ENCODE measurements at regions not wholly inside any gene's neighbourhood (a gene's known extent, or its start where the extent isn't known, plus 50 kb on each side); places are given as distances from the start of the nearest gene placed in this dataset.

DNA sequence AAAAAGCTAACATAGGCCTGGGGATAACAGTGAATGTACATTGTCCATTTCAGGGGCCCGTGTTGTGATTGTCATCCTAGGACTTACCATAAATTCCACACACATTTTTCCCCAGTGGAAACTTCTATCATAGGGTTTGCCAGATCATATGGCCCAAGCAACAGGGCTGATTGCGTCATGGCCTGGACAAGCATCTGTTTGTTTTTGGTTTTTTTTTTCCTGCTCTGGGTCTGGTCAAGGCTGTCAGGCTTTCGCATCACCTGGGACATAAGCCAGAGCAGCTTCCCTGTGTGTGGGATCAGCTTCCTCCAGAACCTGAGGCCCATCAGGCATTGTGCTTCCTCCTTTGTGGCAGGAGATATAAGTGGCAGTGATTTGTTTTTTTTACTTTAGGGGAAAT lies 598.5 kb upstream of the USP24 start:
- H3K27ac Mint-ChIP-seq: peak overlapping the region; percentile 25
- DNase-seq (ENCODE audit: extremely low spot score, unreplicated experiment): no peak
- no peaks in the 10 kb centered on the region for H3K27me3 Mint-ChIP-seq
- no peak overlapping the region for H3K4me3 Mint-ChIP-seq
- H3K4me1 Mint-ChIP-seq (ENCODE audit: unreplicated experiment): peaks cover 35% of the 10 kb centered on the region
- H3K9me3 Mint-ChIP-seq: peaks cover 13% of the 10 kb centered on the region
- TF ChIP-seq, protein P1, sequence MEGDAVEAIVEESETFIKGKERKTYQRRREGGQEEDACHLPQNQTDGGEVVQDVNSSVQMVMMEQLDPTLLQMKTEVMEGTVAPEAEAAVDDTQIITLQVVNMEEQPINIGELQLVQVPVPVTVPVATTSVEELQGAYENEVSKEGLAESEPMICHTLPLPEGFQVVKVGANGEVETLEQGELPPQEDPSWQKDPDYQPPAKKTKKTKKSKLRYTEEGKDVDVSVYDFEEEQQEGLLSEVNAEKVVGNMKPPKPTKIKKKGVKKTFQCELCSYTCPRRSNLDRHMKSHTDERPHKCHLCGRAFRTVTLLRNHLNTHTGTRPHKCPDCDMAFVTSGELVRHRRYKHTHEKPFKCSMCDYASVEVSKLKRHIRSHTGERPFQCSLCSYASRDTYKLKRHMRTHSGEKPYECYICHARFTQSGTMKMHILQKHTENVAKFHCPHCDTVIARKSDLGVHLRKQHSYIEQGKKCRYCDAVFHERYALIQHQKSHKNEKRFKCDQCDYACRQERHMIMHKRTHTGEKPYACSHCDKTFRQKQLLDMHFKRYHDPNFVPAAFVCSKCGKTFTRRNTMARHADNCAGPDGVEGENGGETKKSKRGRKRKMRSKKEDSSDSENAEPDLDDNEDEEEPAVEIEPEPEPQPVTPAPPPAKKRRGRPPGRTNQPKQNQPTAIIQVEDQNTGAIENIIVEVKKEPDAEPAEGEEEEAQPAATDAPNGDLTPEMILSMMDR (conservative IDR thresholded peaks at IDR 0.05): no peak
- H3K36me3 Mint-ChIP-seq: no peaks in the 10 kb centered on the region

GRCh38 chr1:55812281-55812680 lies 597.1 kb upstream of the USP24 start:
- Mint-ChIP-seq H3K36me3 (no peaks in the 10 kb centered on the region), H3K4me3 (no peak overlapping the region), H3K27ac (no peak overlapping the region), H3K27me3 (no peaks in the 10 kb centered on the region), H3K9me3 (peaks cover 18% of the 10 kb centered on the region), H3K4me1 (ENCODE audit: unreplicated experiment) (peaks cover 35% of the 10 kb centered on the region)
- TF ChIP-seq, protein P1 (conservative IDR thresholded peaks at IDR 0.05): no peak
- DNase-seq (ENCODE audit: extremely low spot score, unreplicated experiment): no peak

GRCh38 chr1:55808263-55808662 lies 593.1 kb upstream of the USP24 start:
- peaks cover 8% of the 10 kb centered on the region for H3K36me3 Mint-ChIP-seq
- H3K4me3 Mint-ChIP-seq: no peak overlapping the region
- peaks cover 29% of the 10 kb centered on the region for H3K9me3 Mint-ChIP-seq
- peaks cover 9% of the 10 kb centered on the region for H3K4me1 Mint-ChIP-seq (ENCODE audit: unreplicated experiment)
- TF ChIP-seq, protein P1 (conservative IDR thresholded peaks at IDR 0.05): no peak
- no peak for DNase-seq (ENCODE audit: extremely low spot score, unreplicated experiment)
- H3K27ac Mint-ChIP-seq: no peak overlapping the region
- H3K27me3 Mint-ChIP-seq: no peaks in the 10 kb centered on the region

- TF ChIP-seq, protein P1 (conservative IDR thresholded peaks at IDR 0.05): no peak
- no peak for DNase-seq (ENCODE audit: extremely low spot score, unreplicated experiment)
- no peaks in the 10 kb centered on the region for H3K27me3 Mint-ChIP-seq
- H3K36me3 Mint-ChIP-seq: peaks cover 8% of the 10 kb centered on the region
- H3K4me1 Mint-ChIP-seq (ENCODE audit: unreplicated experiment): peaks cover 16% of the 10 kb centered on the region
- H3K27ac Mint-ChIP-seq: no peak overlapping the region
- peaks cover 19% of the 10 kb centered on the region for H3K9me3 Mint-ChIP-seq
- H3K4me3 Mint-ChIP-seq: no peak overlapping the region
These were observed 588.3 kb upstream of the USP24 start for GRCh38 chr1:55803429-55803828.

DNA sequence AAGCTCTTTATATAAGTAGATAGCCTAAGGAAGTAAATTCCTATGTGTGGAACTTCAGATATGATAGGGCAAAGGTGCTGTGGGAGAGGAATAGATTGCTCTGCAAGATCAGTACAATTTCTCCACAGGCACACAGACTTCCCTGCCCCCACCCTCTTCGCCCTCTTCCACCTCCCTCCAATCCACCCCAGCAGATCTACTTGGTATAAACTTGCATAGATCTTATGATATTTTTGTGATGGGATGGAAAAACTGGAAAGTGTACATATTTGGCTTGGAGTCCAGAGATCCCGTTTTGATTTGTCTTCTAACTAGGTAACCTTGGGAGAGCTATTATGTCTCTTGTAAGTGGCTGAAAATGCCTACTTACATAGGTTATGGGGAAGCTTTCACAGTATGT lies 586.3 kb upstream of the USP24 start:
- Mint-ChIP-seq H3K4me1 (ENCODE audit: unreplicated experiment) (peaks cover 16% of the 10 kb centered on the region), H3K9me3 (peaks cover 15% of the 10 kb centered on the region), H3K4me3 (no peak overlapping the region), H3K27ac (no peak overlapping the region), H3K36me3 (peaks cover 8% of the 10 kb centered on the region), H3K27me3 (no peaks in the 10 kb centered on the region)
- no peak for DNase-seq (ENCODE audit: extremely low spot score, unreplicated experiment)
- TF ChIP-seq, protein P1 (conservative IDR thresholded peaks at IDR 0.05): no peak

- peaks cover 16% of the 10 kb centered on the region for H3K4me1 Mint-ChIP-seq (ENCODE audit: unreplicated experiment)
- TF ChIP-seq, protein P1 (conservative IDR thresholded peaks at IDR 0.05): no peak
- H3K9me3 Mint-ChIP-seq: peaks cover 10% of the 10 kb centered on the region
- H3K36me3 Mint-ChIP-seq: peaks cover 2% of the 10 kb centered on the region
- H3K4me3 Mint-ChIP-seq: no peak overlapping the region
- H3K27me3 Mint-ChIP-seq: no peaks in the 10 kb centered on the region
- H3K27ac Mint-ChIP-seq: no peak overlapping the region
- no peak for DNase-seq (ENCODE audit: extremely low spot score, unreplicated experiment)
These were observed 585.3 kb upstream of the USP24 start for GRCh38 chr1:55800503-55800902.
